ENCODE measurements at regions not wholly inside any gene's neighbourhood (a gene's known extent, or its start where the extent isn't known, plus 50 kb on each side); places are given as distances from the start of the nearest gene placed in this dataset.

GRCh38 chr12:105644770-105645169 is 314.3 kb downstream of the C12orf75 start:
- TF ChIP-seq BHLHE40 (IDR thresholded peaks at IDR 0.05; ENCODE audit: borderline replicate concordance) (no peak), ELF4 (IDR thresholded peaks at IDR 0.05) (no peak), FOXM1 (IDR thresholded peaks at IDR 0.05; ENCODE audit: borderline replicate concordance) (no peak), SP1 (IDR thresholded peaks at IDR 0.05) (no peak), SUZ12 (IDR thresholded peaks at IDR 0.05) (no peak), FOXA1 (IDR thresholded peaks at IDR 0.05) (no peak), NFRKB (IDR thresholded peaks at IDR 0.05) (no peak), FOXK2 (IDR thresholded peaks at IDR 0.05) (no peak), TARDBP (IDR thresholded peaks at IDR 0.05) (no peak), L3MBTL2 (conservative IDR thresholded peaks at IDR 0.05) (no peak), ARNT (IDR thresholded peaks at IDR 0.05) (no peak), ZNF384 (IDR thresholded peaks at IDR 0.05) (no peak), HDGF (IDR thresholded peaks at IDR 0.05; ENCODE audit: borderline replicate concordance) (no peak)
- TF ChIP-seq, protein P1, sequence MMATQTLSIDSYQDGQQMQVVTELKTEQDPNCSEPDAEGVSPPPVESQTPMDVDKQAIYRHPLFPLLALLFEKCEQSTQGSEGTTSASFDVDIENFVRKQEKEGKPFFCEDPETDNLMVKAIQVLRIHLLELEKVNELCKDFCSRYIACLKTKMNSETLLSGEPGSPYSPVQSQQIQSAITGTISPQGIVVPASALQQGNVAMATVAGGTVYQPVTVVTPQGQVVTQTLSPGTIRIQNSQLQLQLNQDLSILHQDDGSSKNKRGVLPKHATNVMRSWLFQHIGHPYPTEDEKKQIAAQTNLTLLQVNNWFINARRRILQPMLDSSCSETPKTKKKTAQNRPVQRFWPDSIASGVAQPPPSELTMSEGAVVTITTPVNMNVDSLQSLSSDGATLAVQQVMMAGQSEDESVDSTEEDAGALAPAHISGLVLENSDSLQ (IDR thresholded peaks at IDR 0.05): no peak
